HG03159 (cell line): ENCODE measurements at regions not wholly inside any gene's neighbourhood (a gene's known extent, or its start where the extent isn't known, plus 50 kb on each side); places are given as distances from the start of the nearest gene placed in this dataset.

Source experiments
- ATAC-seq: cut with Tn5 transposase; IDR thresholded peaks from one replicate; pipeline ENCODE4 v1.9.1; 2021; ENCODE audit warnings: mild to moderate bottlenecking, moderate library complexity; ENCODE audit not compliant: unreplicated experiment

DNA sequence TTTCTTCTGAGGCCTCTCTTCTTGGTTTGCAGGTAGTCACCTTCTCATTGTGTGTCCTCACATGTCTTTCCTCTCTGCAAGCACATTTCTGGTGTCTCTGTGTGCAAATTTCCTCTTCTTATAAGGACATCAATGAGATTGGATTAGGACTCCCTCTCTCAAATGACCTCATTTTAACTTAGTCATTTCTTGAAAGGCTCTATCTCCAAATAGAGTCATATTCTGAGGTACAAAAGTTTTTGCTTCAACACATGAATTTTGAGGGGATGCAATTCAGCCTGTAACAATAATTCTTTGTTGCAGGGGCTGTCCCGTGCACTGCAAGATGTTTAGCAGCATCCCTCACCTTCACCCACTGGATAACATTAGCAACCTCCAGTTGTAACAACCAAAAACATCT, 115.0 kb upstream of the DCBLD2 start:
- no peak for ATAC-seq

DNA sequence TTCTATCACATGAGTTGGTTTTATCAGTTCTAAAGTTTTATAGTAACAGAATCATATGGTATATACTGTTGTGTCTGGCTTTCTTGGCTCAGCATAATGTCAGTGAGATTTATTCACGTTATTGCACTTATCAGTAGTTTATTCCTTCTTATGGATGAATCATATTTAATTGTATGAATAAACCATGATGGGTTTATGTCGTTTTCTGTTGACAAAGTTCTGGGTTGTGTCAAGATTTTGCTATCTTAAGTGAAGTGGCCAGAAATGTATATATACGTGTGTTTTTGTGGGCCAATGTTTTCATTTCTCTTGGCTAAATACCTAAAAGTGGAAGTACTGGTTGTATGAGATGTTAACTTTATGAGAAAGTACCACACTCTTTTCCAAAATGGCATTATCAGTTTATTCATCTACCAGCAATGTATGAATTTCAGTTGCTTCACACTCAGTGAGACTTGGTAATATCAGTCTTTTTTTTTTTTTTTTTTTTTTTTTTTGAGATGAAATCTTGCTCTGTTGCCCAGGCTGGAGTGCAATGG, 112.4 kb upstream of the DCBLD2 start:
- ATAC-seq = no peak

DNA sequence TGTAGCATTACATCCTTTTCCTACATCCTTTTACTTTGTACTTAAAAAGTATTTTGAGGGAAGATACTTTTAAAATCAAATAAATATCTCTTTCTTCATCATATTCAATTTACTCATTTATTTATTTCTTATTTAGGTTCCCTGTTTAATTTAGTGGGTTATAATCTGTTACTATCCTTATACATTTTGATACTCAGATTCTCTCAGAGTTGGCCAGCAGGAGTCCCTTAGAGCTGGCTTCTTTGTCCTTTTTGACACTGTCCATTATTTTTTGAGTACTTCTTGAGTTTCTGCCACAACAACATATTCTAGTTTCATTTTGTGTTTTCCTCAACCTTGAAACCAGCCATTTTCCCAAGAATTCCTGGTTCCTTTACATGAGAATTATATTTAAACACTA, 111.6 kb upstream of the DCBLD2 start:
- ATAC-seq = no peak

DNA sequence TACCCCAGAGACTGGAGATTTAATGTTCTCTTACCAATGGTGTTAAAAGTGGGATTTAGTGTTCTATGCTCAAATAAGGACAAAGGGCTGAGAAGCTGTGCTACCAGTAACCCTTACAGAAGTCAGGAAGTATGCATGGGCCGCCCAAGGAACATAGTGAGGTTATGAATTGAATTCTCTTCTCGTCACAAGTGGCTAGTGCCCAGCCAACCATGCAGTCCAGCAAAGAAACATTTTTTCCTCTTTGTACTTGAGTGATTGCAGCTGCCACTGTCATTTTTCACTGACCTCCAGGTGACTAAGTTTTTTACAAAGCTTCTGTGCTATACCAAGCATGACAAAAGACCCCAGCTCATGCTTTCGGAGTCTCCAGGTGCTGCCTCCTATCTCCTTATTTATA, 110.6 kb upstream of the DCBLD2 start:
- ATAC-seq = peak; percentile 68

DNA sequence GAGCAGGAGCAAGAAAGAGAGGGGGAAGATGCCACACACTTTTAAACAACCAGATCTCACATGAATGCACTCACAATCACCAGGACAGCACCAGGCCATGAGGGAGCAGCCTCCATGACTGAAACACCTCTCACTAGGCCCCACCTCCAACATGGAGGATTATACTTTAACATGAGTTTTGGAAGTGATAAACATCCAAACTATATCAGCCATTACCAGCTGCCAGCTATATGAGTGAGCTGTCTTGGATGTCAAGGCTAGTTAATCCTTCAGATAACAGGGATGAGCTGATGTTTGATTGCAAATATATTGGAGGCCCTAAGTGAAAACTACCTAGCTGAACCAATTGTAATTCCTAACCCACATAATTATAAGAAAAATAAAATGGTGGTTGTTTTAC, 108.4 kb upstream of the DCBLD2 start:
- no peak for ATAC-seq

DNA sequence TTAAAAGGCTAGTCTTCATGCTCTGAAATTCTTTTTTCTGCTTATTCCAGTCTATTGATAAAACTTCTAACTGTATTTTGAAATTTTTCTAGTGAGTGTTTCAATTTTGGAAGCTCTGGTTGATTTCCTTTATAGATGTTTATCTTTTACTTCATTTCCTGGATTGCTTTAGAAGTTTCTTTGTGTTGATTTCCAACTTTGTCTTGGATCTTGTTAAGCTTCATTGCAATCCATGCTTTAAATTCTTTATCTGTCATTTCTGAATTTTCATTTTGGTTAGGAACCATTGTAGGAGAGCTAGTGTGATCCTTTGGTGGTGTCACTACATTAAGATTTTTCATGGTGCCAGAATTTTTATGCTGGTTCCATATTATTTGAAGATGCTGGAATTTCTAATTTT, 105.2 kb upstream of the DCBLD2 start:
- ATAC-seq = no peak

DNA sequence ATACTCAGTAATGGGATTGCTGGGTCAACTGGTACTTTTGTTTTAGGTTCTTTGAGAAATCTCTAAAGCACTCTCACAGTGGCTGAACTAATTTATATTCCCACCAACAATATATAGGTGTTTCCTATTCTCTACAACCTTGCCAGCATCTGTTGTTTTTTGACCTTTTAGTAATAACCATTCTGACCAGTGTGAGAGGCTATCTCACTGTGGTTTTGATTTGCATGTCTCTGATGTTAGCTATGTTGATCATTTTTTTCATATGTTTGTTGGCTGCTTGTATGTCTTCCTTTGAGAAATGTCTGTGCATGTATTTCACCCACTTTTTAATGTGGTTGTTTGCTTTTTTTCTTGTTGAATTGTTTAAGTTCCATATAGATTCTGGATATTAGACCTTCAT, 98.2 kb upstream of the DCBLD2 start:
- ATAC-seq = no peak

DNA sequence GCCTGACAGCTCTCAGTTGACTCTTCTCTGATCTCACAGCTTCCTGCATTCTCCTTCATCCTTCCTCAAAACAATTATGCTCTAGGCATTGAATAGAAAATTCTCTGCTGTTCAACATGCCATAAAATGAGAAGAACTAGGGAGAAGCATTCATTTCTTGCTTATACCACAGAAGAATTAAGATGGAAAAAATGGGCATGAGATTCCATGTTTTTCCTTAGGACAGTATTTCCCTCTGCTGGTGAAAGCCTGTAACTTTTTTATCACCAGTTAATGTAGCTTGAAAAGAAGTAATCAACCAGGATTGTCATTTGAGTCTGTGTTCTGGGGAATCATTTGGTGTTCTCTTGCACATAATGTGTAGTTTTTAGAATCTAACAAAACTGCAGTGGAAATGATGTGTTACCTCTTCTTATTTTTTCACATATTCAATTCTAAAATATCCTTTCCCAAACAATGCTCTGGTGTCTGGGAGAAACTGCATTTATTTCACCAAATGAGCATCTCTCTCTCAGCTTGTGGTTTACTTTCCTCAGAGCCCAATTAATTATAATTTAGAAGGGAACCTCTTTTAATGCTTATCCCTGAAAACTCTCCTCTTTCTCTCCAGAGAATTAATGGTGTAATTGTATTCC, 92.8 kb upstream of the DCBLD2 start:
- no peak for ATAC-seq

DNA sequence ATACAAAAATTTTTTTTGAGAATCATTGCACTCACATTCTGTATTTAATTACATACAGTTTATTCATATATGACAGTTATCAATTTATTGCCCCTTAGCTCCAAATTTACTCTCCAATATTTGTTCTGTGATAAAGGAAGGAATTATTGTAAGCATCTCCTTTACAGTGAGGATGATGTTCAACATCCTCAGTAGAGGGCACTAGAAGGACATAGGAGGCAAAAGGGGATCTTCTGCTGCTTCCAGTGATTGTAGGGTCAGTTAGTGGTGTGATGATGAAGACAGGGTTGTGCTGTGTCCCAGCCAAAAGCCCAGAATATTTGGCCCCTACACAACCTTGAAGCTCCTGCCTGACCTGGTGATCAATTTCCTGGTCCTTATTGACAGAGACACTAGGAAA, 89.9 kb upstream of the DCBLD2 start:
- no peak for ATAC-seq

DNA sequence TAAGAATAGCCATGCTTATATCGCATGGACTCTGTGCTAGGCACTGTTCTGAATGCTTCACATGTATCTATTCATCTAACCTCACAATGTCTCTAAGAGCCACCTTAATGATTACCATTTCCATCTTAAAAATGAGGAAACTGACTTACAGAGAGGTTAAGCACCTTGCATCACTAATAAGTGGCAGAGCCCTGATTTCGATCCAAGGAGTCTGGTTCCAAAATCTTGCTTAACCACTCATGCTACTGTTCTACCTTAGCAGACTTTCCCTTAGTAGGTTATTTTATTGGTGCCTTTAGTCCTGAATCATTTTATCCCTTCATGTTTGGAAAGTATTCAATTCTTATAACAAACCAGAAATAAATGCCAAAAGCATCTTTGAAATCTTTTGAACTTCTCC, 89.2 kb upstream of the DCBLD2 start:
- ATAC-seq = no peak

DNA sequence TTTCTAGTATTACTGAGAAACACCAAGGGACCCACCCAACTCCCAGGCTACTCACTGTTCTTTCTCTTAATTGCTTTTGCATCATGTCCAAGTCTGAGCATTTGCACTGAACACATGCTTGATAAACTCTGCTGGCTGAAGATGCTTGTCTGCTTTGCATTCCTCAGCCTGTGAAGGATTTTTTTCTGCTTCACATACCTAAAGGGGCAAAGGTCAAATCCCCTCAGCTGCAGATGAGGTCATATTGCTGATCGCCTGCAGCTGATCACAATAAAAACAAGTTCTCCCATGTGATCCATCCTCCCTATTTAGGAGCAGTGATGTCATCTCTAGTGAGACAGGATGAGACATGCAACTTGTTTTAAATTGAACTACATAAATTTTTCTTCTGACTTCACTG, 84.6 kb upstream of the DCBLD2 start:
- ATAC-seq = no peak

DNA sequence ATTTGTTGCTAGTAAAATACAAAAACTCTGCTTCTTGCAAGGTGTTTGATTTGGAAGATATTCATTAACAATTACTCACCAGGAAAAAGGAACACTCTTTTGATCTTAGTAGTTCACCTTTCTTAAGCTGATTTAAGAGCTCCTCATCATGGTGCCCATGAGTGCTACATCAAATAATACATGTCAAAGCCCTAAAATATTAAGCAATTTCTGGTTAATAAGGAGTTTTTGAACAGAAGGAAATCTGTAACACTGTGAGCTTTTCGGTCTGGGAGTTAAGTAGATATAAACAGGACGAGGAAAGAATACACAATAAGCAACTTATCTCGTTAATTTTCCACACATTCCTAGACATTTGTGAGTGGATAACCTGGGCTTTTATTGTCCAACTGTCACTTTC, 83.9 kb upstream of the DCBLD2 start:
- ATAC-seq = no peak

DNA sequence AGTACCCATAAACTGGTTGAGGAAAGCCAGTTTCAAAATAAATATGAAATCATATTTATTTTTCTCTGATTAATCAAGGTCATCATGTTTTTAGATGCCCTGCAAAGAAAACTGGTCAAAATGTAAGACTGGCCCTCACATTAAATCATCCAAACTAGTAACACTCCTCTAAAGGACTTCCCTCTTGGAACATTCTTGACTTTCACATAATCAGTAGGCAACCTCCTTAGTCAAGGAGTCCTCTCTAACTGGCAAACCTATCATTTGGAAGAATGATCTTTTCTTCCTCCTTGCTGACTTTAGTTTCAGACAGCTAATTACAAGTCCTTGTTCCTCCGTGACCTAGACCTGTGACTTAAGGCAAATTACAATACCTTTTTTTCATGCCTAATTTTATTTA, 82.5 kb upstream of the DCBLD2 start:
- no peak for ATAC-seq

DNA sequence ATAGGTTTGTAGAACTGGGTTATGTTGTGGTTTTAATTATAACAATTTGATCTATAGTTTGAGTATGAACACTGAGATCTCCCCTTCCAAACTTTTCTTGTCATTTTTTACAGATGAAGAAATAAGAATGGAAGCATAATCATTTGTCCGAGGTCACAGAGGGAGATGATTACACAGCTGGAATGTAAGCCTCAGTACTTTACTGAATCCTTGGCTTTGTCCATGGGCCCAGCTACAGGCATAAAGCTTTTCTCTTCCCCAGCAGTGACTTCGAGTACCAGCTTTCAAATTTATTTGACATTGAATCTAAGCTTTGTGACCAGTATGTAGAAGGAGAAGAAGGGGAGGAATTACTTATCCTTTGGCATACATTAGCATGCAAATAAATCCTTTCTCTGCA, 80.9 kb upstream of the DCBLD2 start:
- ATAC-seq = no peak

DNA sequence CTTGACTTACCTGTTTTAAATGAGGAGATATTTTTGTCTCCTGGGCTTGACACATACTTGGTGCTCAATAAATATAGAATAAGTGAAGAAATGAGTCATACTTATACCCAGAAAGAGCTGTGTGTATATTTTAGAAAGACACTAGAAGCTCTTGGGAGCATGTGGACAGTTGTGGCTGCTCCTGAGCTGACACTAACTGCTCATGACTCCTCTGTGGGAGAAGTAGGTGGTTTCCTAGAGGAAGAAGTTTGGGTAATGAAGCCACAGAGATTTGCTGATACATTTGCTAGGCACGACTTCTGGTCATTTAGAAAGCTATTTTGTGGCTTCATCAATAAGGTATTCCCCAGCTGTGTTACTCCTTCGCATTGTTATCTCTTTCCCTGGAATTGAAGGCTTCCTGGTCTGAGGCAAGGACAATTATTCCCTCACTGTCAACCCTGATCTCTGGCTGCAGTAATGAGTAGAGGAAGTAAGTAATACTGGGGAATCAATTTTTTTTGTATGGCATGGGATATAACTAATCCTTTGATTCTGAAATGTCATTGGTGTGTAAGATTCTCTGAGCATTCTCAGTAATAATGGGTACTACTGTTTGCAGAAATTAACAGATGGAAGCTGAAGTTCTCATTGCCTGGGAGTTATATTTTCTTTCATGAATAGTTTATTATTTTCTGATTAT, 79.6 kb upstream of the DCBLD2 start:
- peak; percentile 77 for ATAC-seq

DNA sequence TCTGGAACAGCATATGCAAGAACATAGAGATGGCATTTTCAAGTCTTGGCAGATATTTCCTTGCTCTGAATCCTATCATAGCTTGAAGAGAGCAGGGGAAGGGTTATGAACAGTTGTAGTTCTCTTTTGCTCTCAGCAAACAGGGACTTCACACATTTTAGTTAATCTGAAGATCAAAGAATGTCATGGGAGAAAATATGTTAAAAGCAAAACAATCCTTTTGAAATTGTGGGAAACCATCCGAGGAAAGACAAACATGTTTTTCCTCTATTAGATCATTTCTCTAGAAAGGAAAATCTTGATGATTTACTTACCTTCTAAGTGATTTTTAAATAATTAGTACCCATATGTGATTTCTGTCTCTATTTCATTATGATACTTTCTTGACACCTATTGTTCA, 77.8 kb upstream of the DCBLD2 start:
- ATAC-seq = no peak

DNA sequence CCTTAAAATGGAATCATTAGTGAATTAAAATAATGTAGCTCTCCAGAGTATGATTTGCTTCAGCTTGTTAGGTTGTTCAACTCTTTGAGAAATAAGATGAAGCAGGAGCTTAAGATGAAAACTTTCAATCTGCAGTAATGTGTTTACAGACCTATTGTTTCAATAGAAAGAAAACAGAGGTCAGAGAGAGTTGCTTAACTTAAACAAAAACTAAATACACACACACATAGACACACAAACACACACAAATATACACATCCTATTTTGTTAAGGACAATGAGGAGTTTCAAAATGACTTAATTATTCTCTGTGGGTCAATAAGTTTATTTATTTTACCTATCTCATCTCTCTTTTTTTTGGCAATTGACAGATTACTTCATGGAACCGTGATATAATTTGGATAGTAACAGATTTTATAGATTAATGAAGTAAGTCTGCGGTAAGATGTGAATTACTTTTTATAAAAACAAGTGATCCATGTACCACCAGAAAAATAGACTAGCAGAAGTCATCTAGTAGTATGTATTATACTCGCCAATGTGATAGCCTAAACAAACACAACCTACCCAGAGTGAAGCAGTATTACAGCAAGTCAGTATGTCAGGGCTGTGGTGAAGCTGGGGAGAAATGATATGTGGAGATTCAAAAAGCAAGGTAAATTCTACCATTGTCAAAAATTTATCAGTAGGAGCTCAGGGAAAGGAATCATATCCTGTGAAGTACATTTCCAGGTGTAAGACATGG, 76.7 kb upstream of the DCBLD2 start:
- no peak for ATAC-seq

DNA sequence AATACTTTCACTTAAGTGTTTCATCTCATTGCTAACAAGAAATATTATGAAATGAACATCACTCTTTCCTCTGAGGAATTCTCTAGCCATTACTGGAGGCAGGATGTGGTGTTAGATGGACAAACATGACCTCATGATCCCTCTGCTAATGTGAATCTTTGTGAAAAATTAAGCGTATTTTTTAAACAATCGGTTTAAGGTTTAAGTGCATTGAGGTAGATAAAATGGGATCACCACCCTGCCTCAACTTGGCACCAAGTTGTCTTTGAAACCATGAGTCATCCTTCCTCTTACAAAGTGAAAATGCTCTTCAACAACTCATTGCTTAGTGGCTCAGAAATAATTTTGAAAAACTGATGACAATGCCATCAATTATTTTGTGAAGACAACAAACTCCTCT, 76.0 kb upstream of the DCBLD2 start:
- no peak for ATAC-seq

DNA sequence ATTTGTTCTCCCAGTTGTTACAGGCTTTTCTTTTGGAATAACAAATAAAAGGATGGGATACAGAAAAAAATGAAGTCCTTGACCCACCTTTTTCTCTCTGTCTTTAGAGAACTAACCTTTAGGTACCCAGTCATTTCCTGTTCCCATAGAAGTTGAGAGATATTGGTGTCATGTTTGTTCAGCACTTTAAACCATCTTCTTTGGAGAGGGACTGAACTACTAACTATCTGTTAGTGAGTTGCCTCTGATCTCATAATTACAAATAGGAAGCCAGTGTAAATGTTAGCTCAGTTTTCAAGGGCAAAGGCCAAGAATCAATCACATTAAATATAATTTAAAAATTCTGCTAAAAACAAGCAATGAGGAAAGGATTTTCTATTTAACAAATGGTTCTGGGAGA, 72.9 kb upstream of the DCBLD2 start:
- no peak for ATAC-seq

DNA sequence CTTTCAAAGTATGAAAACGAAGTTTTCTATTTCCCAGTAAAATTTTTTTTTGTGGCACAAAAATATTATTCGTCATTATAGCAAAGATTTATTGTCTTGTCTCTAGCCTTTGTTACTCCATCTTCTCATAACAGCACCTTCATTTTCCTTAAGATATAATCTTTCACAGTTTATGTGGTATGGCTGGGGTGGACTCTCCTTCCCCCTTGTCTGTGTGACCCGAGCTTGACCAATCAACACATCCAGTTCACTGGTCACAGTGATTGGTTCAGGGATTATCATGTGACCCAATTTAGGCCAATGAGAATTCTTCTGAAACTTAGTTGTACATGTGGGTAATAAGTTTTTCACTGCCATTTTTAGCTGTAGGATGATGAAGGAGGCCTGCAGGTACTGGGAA, 71.2 kb upstream of the DCBLD2 start:
- no peak for ATAC-seq

DNA sequence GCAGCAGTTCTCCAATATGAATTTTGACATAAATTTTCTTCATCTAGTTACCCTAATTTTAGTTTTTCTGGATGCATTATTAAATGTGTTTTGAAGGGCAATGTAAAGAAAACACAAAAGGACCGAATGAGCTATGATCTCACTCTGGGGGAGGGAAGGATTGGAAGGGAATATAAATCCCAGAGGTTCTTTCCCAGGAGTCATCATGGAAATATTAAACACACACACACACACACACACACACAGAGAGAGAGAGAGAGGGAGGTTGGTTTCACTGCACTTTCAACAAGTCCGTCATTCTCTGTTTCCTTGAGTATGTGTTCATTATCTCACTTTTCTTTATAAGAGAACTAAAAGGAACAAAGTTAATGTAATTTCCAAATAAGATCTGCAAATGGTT, 70.7 kb upstream of the DCBLD2 start:
- ATAC-seq = no peak

DNA sequence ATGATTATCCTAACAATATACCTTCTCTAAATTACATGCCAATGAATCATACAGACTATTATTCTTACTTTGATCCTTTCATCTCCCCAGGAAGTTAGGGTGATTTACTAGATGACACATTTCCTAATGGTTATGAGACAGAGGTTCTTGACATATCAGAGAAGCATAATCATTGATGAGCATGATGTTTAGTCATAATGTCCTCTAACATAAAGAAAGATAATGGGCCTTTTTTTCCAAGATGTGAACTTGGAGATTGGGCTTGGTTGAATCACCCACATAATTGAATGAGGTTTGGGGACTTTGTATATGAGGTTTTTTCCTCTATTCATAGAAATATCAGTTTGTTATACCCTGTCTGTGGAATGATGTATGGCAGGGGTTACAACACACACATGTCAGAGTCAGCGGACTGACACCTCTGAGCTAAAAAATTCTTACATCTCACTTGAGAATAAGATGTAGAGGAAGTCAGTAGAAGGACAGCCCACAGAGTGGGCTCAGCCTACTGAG, 69.7 kb upstream of the DCBLD2 start:
- no peak for ATAC-seq
